Type B pancreatic cell (in vitro differentiated cells): ENCODE measurements at regions not wholly inside any gene's neighbourhood (a gene's known extent, or its start where the extent isn't known, plus 50 kb on each side); places are given as distances from the start of the nearest gene placed in this dataset.
A peak's percentile ranks its signal among the peaks of the same experiment; 100 is the strongest.

Experiments used
- DNase-seq: peaks from one replicate; pipeline ENCODE4 v3.0.0; 2021; ENCODE audit warnings: mixed read lengths; ENCODE audit not compliant: unreplicated experiment; ENCODE audit errors: extremely low spot score
- H3K27ac Mint-ChIP-seq: 2 replicates; pipeline ENCODE4 v1.8.0; 2021; ENCODE audit warnings: mild to moderate bottlenecking, mixed read lengths
- H3K27me3 Mint-ChIP-seq: 2 replicates; pipeline ENCODE4 v1.8.0; 2021; ENCODE audit warnings: mixed read lengths
- H3K36me3 Mint-ChIP-seq: 2 replicates; pipeline ENCODE4 v1.8.0; 2021; ENCODE audit warnings: mixed read lengths
- H3K4me1 Mint-ChIP-seq: one replicate; pipeline ENCODE4 v1.8.0; 2021; ENCODE audit warnings: mixed read lengths; ENCODE audit not compliant: unreplicated experiment
- H3K4me3 Mint-ChIP-seq: 2 replicates; pipeline ENCODE4 v1.8.0; 2021; ENCODE audit warnings: mild to moderate bottlenecking, mixed read lengths
- H3K9me3 Mint-ChIP-seq: 2 replicates; pipeline ENCODE4 v1.8.0; 2021; ENCODE audit warnings: mixed read lengths
- CTCF ChIP-seq: fragments of 200-600 bp; sonication (generic); conservative IDR thresholded peaks from 2 replicates; pipeline ENCODE4 v1.5.0; 2021; ENCODE audit warnings: antibody characterized with exemption, mild to moderate bottlenecking

- no peaks in the 10 kb centered on the region for H3K9me3 Mint-ChIP-seq
- no peak for TF ChIP-seq CTCF
- H3K4me1 Mint-ChIP-seq, result peaks cover 35% of the 10 kb centered on the region
- DNase-seq, result no peak
- peak overlapping the region; percentile 40 for H3K27ac Mint-ChIP-seq
- H3K4me3 Mint-ChIP-seq, result peak overlapping the region; percentile 48
- H3K36me3 Mint-ChIP-seq, result peaks cover 3% of the 10 kb centered on the region
- peaks cover 5% of the 10 kb centered on the region for H3K27me3 Mint-ChIP-seq
Observed at GRCh38 chr15:96223939-96224338, 106.6 kb upstream of the NR2F2 start.

GRCh38 chr15:96225642-96226259, 104.7 kb upstream of the NR2F2 start:
- Mint-ChIP-seq H3K9me3 (no peaks in the 10 kb centered on the region), H3K4me1 (peaks cover 19% of the 10 kb centered on the region), H3K27ac (peak overlapping the region; percentile 78), H3K36me3 (peaks cover 3% of the 10 kb centered on the region), H3K4me3 (no peak overlapping the region), H3K27me3 (peaks cover 4% of the 10 kb centered on the region)
- DNase-seq, result no peak
- no peak for TF ChIP-seq CTCF

- peak overlapping the region; percentile 89 for H3K27ac Mint-ChIP-seq
- no peaks in the 10 kb centered on the region for H3K36me3 Mint-ChIP-seq
- peaks cover 3% of the 10 kb centered on the region for H3K27me3 Mint-ChIP-seq
- H3K9me3 Mint-ChIP-seq, result no peaks in the 10 kb centered on the region
- peak overlapping the region; percentile 35 for H3K4me3 Mint-ChIP-seq
- no peak for DNase-seq
- H3K4me1 Mint-ChIP-seq, result peaks cover 6% of the 10 kb centered on the region
- no peak for TF ChIP-seq CTCF
Observed at GRCh38 chr15:96230526-96231181, 99.8 kb upstream of the NR2F2 start.

- Mint-ChIP-seq H3K27ac (no peak overlapping the region), H3K27me3 (no peaks in the 10 kb centered on the region), H3K36me3 (no peaks in the 10 kb centered on the region), H3K9me3 (no peaks in the 10 kb centered on the region), H3K4me3 (no peak overlapping the region), H3K4me1 (peaks cover 16% of the 10 kb centered on the region)
- TF ChIP-seq CTCF, result no peak
- DNase-seq, result no peak
Observed at GRCh38 chr15:96232335-96232734, 98.2 kb upstream of the NR2F2 start.

- Mint-ChIP-seq H3K36me3 (no peaks in the 10 kb centered on the region), H3K4me3 (no peak overlapping the region), H3K27me3 (no peaks in the 10 kb centered on the region), H3K27ac (no peak overlapping the region), H3K9me3 (no peaks in the 10 kb centered on the region), H3K4me1 (peaks cover 16% of the 10 kb centered on the region)
- no peak for DNase-seq
- no peak for TF ChIP-seq CTCF
Observed at GRCh38 chr15:96234109-96234892, 96.2 kb upstream of the NR2F2 start.
